IMR-90 (cell line): ENCODE measurements at regions not wholly inside any gene's neighbourhood (a gene's known extent, or its start where the extent isn't known, plus 50 kb on each side); places are given as distances from the start of the nearest gene placed in this dataset.

Experiments
- ATAC-seq: fragments of 200-7000 bp; cut with Tn5 transposase; 2 replicates; pipeline ENCODE4 v1.9.1; 2020; ENCODE audit warnings: low read depth, mild to moderate bottlenecking, moderate library complexity
- BruUV-seq: library from RNA; stranded (reverse); fragments of 400-500 nt; replicated peaks from 2 replicates; lab custom pipeline; 2021; lab: Mats Ljungman, UMichigan
- CTCF ChIA-PET: fragments of 300-600 bp; formaldehyde crosslinking; extraction: SDS; loops from one replicate; lab custom pipeline; 2021; ENCODE audit warnings: antibody characterized with exemption; lab: Yijun Ruan, JAX
- POLR2A ChIA-PET: fragments of 300-600 bp; sonication (Branson Sonifier 250); formaldehyde crosslinking; loops from one replicate; lab custom pipeline; 2022; ENCODE audit warnings: antibody characterized with exemption; ENCODE audit not compliant: unreplicated experiment; lab: Charles Lee
- DNase-seq: peaks from one replicate; pipeline ENCODE4 v3.0.0; 2013
- H2AFZ ChIP-seq: replicated peaks from 2 replicates; pipeline ENCODE3; 2013; ENCODE audit warnings: low read length, mild to moderate bottlenecking; ENCODE audit not compliant: poor library complexity
- H2AK5ac ChIP-seq: 2 replicates; pipeline ENCODE4 v1.6.1; 2013; ENCODE audit warnings: low read depth, low read length, inconsistent platforms
- H2AK9ac ChIP-seq: replicated peaks from 2 replicates; pipeline ENCODE3; 2013; ENCODE audit warnings: mild to moderate bottlenecking, low read depth, low read length, moderate library complexity; ENCODE audit not compliant: poor library complexity
- H2BK120ac ChIP-seq: 2 replicates; pipeline ENCODE4 v1.6.1; 2013; ENCODE audit warnings: low read depth, low read length, inconsistent platforms
- H2BK15ac ChIP-seq: 3 replicates; pipeline ENCODE4 v1.6.1; 2013; ENCODE audit warnings: low read depth, low read length, inconsistent platforms
- H2BK20ac ChIP-seq: 2 replicates; pipeline ENCODE4 v1.6.1; 2013; ENCODE audit warnings: low read depth, mild to moderate bottlenecking, inconsistent platforms, low read length, moderate library complexity
- H2BK5ac ChIP-seq: 2 replicates; pipeline ENCODE4 v1.6.1; 2013; ENCODE audit warnings: mild to moderate bottlenecking, low read depth, low read length, inconsistent platforms; ENCODE audit not compliant: poor library complexity, severe bottlenecking
- H3K14ac ChIP-seq: replicated peaks from 2 replicates; pipeline ENCODE4 v1.6.1; 2013; ENCODE audit warnings: low read depth, low read length, inconsistent platforms
- H3K18ac ChIP-seq: 2 replicates; pipeline ENCODE4 v1.6.1; 2013; ENCODE audit warnings: low read depth, low read length, control low read depth
- H3K23ac ChIP-seq: 2 replicates; pipeline ENCODE4 v1.6.1; 2013; ENCODE audit warnings: low read depth, low read length, inconsistent platforms
- H3K27ac ChIP-seq: 2 replicates; pipeline ENCODE4 v1.5.1; 2013; ENCODE audit warnings: mild to moderate bottlenecking, control low read depth, low read length; ENCODE audit not compliant: insufficient read depth
- H3K27me3 ChIP-seq: 2 replicates; pipeline ENCODE4 v1.6.1; 2013; ENCODE audit warnings: low read length; ENCODE audit not compliant: control insufficient read depth, insufficient read depth
- H3K36me3 ChIP-seq: 2 replicates; pipeline ENCODE4 v1.6.1; 2013; ENCODE audit warnings: low read length, mixed read lengths; ENCODE audit not compliant: control insufficient read depth, insufficient read depth
- H3K4ac ChIP-seq: 2 replicates; pipeline ENCODE4 v1.6.1; 2013; ENCODE audit warnings: low read depth, low read length, inconsistent platforms
- H3K4me1 ChIP-seq: 2 replicates; pipeline ENCODE4 v1.6.1; 2013; ENCODE audit warnings: low read length, mixed read lengths; ENCODE audit not compliant: control insufficient read depth, insufficient read depth
- H3K4me2 ChIP-seq: 2 replicates; pipeline ENCODE4 v1.6.1; 2013; ENCODE audit warnings: low read depth, mild to moderate bottlenecking, control low read depth, low read length, moderate library complexity
- H3K4me3 ChIP-seq: 2 replicates; pipeline ENCODE4 v1.5.1; 2013; ENCODE audit warnings: low read depth, mild to moderate bottlenecking, control low read depth, low read length, moderate library complexity; ENCODE audit not compliant: insufficient read depth
- H3K56ac ChIP-seq: 2 replicates; pipeline ENCODE4 v1.6.1; 2013; ENCODE audit warnings: low read length, inconsistent platforms; ENCODE audit not compliant: insufficient read depth; ENCODE audit errors: extremely low read depth
- H3K79me1 ChIP-seq, 2 experiments: 2 replicates each; pipeline ENCODE4 v1.6.1; 2013; ENCODE audit warnings: low read length in 2 of 2, inconsistent platforms in 1 of 2, low read depth in 1 of 2
- H3K9ac ChIP-seq: 2 replicates; pipeline ENCODE4 v1.6.1; 2013; ENCODE audit warnings: low read depth, low read length, control low read depth
- H3K9me1 ChIP-seq: 2 replicates; pipeline ENCODE4 v1.6.1; 2013; ENCODE audit warnings: low read length, inconsistent platforms; ENCODE audit not compliant: insufficient read depth
- H3K9me3 ChIP-seq: 2 replicates; pipeline ENCODE4 v1.6.1; 2013; ENCODE audit warnings: low read length; ENCODE audit not compliant: control insufficient read depth, insufficient read depth
- H4K20me1 ChIP-seq: 2 replicates; pipeline ENCODE4 v1.6.1; 2013; ENCODE audit warnings: low read length, inconsistent platforms; ENCODE audit not compliant: insufficient read depth
- H4K5ac ChIP-seq: 2 replicates; pipeline ENCODE4 v1.6.1; 2013; ENCODE audit warnings: mild to moderate bottlenecking, low read depth, low read length, control low read depth
- H4K8ac ChIP-seq, 2 experiments: 2 replicates each; pipeline ENCODE4 v1.6.1; 2013; ENCODE audit warnings: low read depth in 2 of 2, low read length in 2 of 2, control low read depth in 1 of 2, inconsistent platforms in 1 of 2
- H4K91ac ChIP-seq: 2 replicates; pipeline ENCODE4 v1.6.1; 2013; ENCODE audit warnings: low read depth, low read length, inconsistent platforms; ENCODE audit not compliant: insufficient read depth
- BHLHE40 ChIP-seq: fragments of 150-350 bp; IDR thresholded peaks from 2 replicates; pipeline ENCODE4 v1.6.1; 2016; ENCODE audit warnings: mild to moderate bottlenecking, low read depth, low read length
- CHD1 ChIP-seq: IDR thresholded peaks from 2 replicates; pipeline ENCODE4 v1.6.1; 2012; ENCODE audit warnings: low read depth, low read length, improper control_type of control experiment
- ELK1 ChIP-seq: fragments of 150-350 bp; IDR thresholded peaks from 2 replicates; pipeline ENCODE4 v1.6.1; 2016; ENCODE audit warnings: low read depth, mild to moderate bottlenecking, low read length, moderate library complexity, borderline replicate concordance
- FOS ChIP-seq: fragments of 150-350 bp; IDR thresholded peaks from 2 replicates; pipeline ENCODE4 v1.6.1; 2016; ENCODE audit warnings: low read depth, low read length
- MAZ ChIP-seq: IDR thresholded peaks from 2 replicates; pipeline ENCODE4 v1.6.1; 2012; ENCODE audit warnings: low read depth, mild to moderate bottlenecking, low read length, improper control_type of control experiment, moderate library complexity, borderline replicate concordance
- MXI1 ChIP-seq: IDR thresholded peaks from 2 replicates; pipeline ENCODE4 v1.6.1; 2012; ENCODE audit warnings: low read depth, mild to moderate bottlenecking, low read length, moderate library complexity, borderline replicate concordance
- NFE2L2 ChIP-seq: fragments of 150-350 bp; IDR thresholded peaks from 2 replicates; pipeline ENCODE4 v1.6.1; 2016; ENCODE audit warnings: low read depth, mild to moderate bottlenecking, low read length
- POLR2A ChIP-seq: IDR thresholded peaks from 2 replicates; pipeline ENCODE4 v1.6.1; 2012; ENCODE audit warnings: mild to moderate bottlenecking, low read depth, low read length
- RAD21 ChIP-seq: IDR thresholded peaks from 2 replicates; pipeline ENCODE4 v1.6.1; 2012; ENCODE audit warnings: low read length, improper control_type of control experiment
- RCOR1 ChIP-seq: IDR thresholded peaks from 2 replicates; pipeline ENCODE4 v1.6.1; 2012; ENCODE audit warnings: mild to moderate bottlenecking, low read length, improper control_type of control experiment; ENCODE audit not compliant: insufficient replicate concordance
- RFX5 ChIP-seq: IDR thresholded peaks from 2 replicates; pipeline ENCODE4 v1.8.0; 2012; ENCODE audit warnings: low read depth, mild to moderate bottlenecking, low read length, moderate library complexity
- SMC3 ChIP-seq: fragments of 150-350 bp; IDR thresholded peaks from 2 replicates; pipeline ENCODE4 v1.6.1; 2016; ENCODE audit warnings: low read depth, mild to moderate bottlenecking, antibody characterized with exemption, low read length, moderate library complexity
- USF2 ChIP-seq: fragments of 150-350 bp; IDR thresholded peaks from 2 replicates; pipeline ENCODE4 v1.6.1; 2017; ENCODE audit warnings: mild to moderate bottlenecking, antibody characterized with exemption, low read length, low read depth
- WGBS, 2 experiments: methylation state at CpG; one replicate each; pipeline versions ENCODE4 v1.1.5 to v1.1.7; 2013; ENCODE audit warnings: missing lambda C conversion rate in 2 of 2; ENCODE audit not compliant: insufficient read length in 1 of 2; ENCODE audit errors: extremely low coverage in 2 of 2; 5-methylcytosine and 5-hydroxymethylcytosine counted together
- dilution Hi-C: fragments of 300-500 bp; cut with HindIII; formaldehyde crosslinking; loops from one replicate; pipeline ENCODE4 v1.14.3; 2018; ENCODE audit warnings: low sequenced_read_pairs; ENCODE audit not compliant: unreplicated experiment
- in situ Hi-C: fragments of 300-500 bp; cut with MboI; formaldehyde crosslinking; loops from 3 replicates; pipeline ENCODE4 v1.14.3; 2019; ENCODE audit warnings: low sequenced_read_pairs, inconsistent platforms, mixed read lengths
- intact Hi-C: fragments of 100-400 bp; cut with micrococcal nuclease; formaldehyde crosslinking; loops from 2 replicates; pipeline ENCODE4 v1.10.0; 2022

GRCh38 chr5:130555429-130555828 is 609.6 kb downstream of the HINT1 start:
- no peak for ATAC-seq
- CTCF ChIA-PET: no interaction called here

More at GRCh38 chr5:130555429-130555828, 609.6 kb downstream of the HINT1 start:
- Histone ChIP-seq H3K9me3 (peaks cover 14% of the 10 kb centered on the region), H3K4ac (no peak overlapping the region), H3K4me1 (no peaks in the 10 kb centered on the region), H3K18ac (no peak overlapping the region), H2AK5ac (no peak overlapping the region), H2BK20ac (no peak overlapping the region), H3K56ac (no peak overlapping the region), H2BK120ac (no peak overlapping the region), H4K8ac (no peak overlapping the region), H3K27me3 (no peaks in the 10 kb centered on the region), H2AK9ac (no peak overlapping the region), H2BK15ac (no peak overlapping the region), H3K79me1 (no peaks in the 10 kb centered on the region), H4K20me1 (no peaks in the 10 kb centered on the region), H4K91ac (no peak overlapping the region), H3K4me2 (no peak overlapping the region), H3K14ac (no peak overlapping the region), H3K9ac (no peak overlapping the region), H3K23ac (no peak overlapping the region), H3K36me3 (no peaks in the 10 kb centered on the region), H2AFZ (no peak overlapping the region), H3K27ac (no peak overlapping the region), H4K5ac (no peak overlapping the region), H2BK5ac (no peak overlapping the region), H3K9me1 (no peaks in the 10 kb centered on the region), H3K4me3 (no peak overlapping the region)
- DNase-seq: no peak
- intact Hi-C loops (no loop called here), in situ Hi-C loops (no loop called here), dilution Hi-C loops (no loop called here)
- TF ChIP-seq RFX5 (no peak), ELK1 (no peak), BHLHE40 (no peak), CHD1 (no peak), MAZ (no peak), RAD21 (no peak), SMC3 (no peak), USF2 (no peak), FOS (no peak), MXI1 (no peak), RCOR1 (no peak), POLR2A (no peak), NFE2L2 (no peak)
- POLR2A ChIA-PET: no interaction called here
- no TSS peak for BruUV-seq
- 60% methylated on average over 2 of the region's 3 CpGs; no CpG with 5 or more reads in 1 of the 2 experiments for WGBS, 2 experiments
